Activated CD8-positive, alpha-beta T cell treated with anti-CD3 and anti-CD28 coated beads for 36 hours (primary cell): ENCODE measurements at regions not wholly inside any gene's neighbourhood (a gene's known extent, or its start where the extent isn't known, plus 50 kb on each side); places are given as distances from the start of the nearest gene placed in this dataset.

Experiments
- ATAC-seq: fragments of 200-7000 bp; cut with Tn5 transposase; one replicate; pipeline ENCODE4 v1.10.0; 2021; ENCODE audit warnings: mild to moderate bottlenecking, moderate library complexity
- CTCF ChIA-PET: fragments of 350-600 bp; sonication (Branson Sonifier 250); formaldehyde crosslinking; loops from one replicate; lab custom pipeline; 2021; ENCODE audit warnings: antibody characterized with exemption; lab: Charles Lee
- POLR2A ChIA-PET: fragments of 350-600 bp; sonication (Branson Sonifier 250); formaldehyde crosslinking; loops from one replicate; lab custom pipeline; 2021; ENCODE audit warnings: antibody characterized with exemption; lab: Charles Lee
- DNase-seq: peaks from one replicate; pipeline ENCODE4 v3.0.0-alpha.2; 2020
- H3K27ac Mint-ChIP-seq: one replicate; pipeline ENCODE4 v1.8.0; 2021; ENCODE audit warnings: mild to moderate bottlenecking, mixed read lengths
- H3K27me3 Mint-ChIP-seq: one replicate; pipeline ENCODE4 v1.8.0; 2021; ENCODE audit warnings: mixed read lengths
- H3K36me3 Mint-ChIP-seq: one replicate; pipeline ENCODE4 v1.8.0; 2021; ENCODE audit warnings: low read depth, mixed read lengths
- H3K4me1 Mint-ChIP-seq: one replicate; pipeline ENCODE4 v1.8.0; 2021; ENCODE audit warnings: low read depth, mixed read lengths
- H3K4me3 Mint-ChIP-seq: one replicate; pipeline ENCODE4 v1.8.0; 2021; ENCODE audit warnings: mild to moderate bottlenecking, moderate library complexity, mixed read lengths
- H3K9me3 Mint-ChIP-seq: one replicate; pipeline ENCODE4 v1.8.0; 2021; ENCODE audit warnings: mixed read lengths
- intact Hi-C: fragments of 100-400 bp; cut with micrococcal nuclease; formaldehyde crosslinking; loops from one replicate; pipeline ENCODE4 v1.10.0; 2022
- TF ChIP-seq, protein P1 (sequence below): fragments of 200-600 bp; IDR thresholded peaks from one replicate; pipeline ENCODE4 v1.8.0; 2022; ENCODE audit warnings: antibody characterized with exemption, mild to moderate bottlenecking

DNA sequence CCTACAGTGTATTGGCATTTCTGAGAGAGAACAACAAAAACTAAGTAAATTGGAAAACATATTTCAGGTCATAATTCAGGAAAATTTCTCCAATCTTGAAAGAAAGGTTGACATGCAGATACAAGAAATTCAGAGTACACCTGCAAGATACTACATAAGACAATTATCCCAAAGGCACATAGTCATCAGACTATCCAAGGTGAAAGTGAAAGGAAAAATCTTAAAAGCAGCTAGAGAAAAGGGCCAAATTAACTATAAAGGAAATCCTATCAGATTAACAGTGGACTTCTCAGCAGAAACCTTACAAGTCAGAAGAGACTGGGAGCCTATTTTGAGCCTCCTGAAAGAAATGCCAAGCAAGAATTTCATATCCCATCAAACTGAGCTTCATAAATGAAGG, 449.0 kb upstream of the MMADHC start:
- CTCF ChIA-PET: interaction anchor here (1.1 kb wide), 1 partner anchor 10 kb away, joined by 3 read pairs; no protein-coding TSS in a partner anchor
- no peak for ATAC-seq
- Mint-ChIP-seq H3K4me3 (no peak overlapping the region), H3K36me3 (no peaks in the 10 kb centered on the region), H3K4me1 (no peaks in the 10 kb centered on the region), H3K27ac (no peak overlapping the region), H3K9me3 (peaks cover 2% of the 10 kb centered on the region), H3K27me3 (no peaks in the 10 kb centered on the region)
- TF ChIP-seq, protein P1, sequence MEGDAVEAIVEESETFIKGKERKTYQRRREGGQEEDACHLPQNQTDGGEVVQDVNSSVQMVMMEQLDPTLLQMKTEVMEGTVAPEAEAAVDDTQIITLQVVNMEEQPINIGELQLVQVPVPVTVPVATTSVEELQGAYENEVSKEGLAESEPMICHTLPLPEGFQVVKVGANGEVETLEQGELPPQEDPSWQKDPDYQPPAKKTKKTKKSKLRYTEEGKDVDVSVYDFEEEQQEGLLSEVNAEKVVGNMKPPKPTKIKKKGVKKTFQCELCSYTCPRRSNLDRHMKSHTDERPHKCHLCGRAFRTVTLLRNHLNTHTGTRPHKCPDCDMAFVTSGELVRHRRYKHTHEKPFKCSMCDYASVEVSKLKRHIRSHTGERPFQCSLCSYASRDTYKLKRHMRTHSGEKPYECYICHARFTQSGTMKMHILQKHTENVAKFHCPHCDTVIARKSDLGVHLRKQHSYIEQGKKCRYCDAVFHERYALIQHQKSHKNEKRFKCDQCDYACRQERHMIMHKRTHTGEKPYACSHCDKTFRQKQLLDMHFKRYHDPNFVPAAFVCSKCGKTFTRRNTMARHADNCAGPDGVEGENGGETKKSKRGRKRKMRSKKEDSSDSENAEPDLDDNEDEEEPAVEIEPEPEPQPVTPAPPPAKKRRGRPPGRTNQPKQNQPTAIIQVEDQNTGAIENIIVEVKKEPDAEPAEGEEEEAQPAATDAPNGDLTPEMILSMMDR: no peak
- POLR2A ChIA-PET: no interaction called here
- DNase-seq: no peak
- intact Hi-C loops: no loop called here

DNA sequence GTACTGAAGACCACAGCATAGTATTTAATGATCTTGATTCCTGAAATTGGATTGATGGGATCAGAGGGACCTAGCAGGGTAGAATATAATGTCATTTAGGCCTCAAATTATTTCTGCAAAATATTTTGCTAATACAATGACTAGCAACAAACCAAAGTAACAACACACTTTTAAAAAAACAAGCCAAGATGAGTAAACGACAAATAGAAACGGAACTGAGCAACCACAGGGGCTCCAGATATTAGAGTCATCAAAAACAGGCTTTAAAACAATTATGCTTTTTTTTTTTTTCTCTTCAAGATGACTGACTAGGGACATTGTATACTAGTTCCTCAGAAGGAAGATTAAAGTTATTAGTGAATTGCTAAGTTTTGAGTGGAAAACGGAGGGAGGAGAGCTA, 447.1 kb upstream of the MMADHC start:
- Mint-ChIP-seq H3K36me3 (no peaks in the 10 kb centered on the region), H3K9me3 (peaks cover 2% of the 10 kb centered on the region), H3K4me3 (no peak overlapping the region), H3K4me1 (no peaks in the 10 kb centered on the region), H3K27ac (no peak overlapping the region), H3K27me3 (no peaks in the 10 kb centered on the region)
- TF ChIP-seq, protein P1: no peak
- POLR2A ChIA-PET: no interaction called here
- CTCF ChIA-PET: no interaction called here
- no peak for DNase-seq
- intact Hi-C loops: no loop called here
- ATAC-seq: no peak

DNA sequence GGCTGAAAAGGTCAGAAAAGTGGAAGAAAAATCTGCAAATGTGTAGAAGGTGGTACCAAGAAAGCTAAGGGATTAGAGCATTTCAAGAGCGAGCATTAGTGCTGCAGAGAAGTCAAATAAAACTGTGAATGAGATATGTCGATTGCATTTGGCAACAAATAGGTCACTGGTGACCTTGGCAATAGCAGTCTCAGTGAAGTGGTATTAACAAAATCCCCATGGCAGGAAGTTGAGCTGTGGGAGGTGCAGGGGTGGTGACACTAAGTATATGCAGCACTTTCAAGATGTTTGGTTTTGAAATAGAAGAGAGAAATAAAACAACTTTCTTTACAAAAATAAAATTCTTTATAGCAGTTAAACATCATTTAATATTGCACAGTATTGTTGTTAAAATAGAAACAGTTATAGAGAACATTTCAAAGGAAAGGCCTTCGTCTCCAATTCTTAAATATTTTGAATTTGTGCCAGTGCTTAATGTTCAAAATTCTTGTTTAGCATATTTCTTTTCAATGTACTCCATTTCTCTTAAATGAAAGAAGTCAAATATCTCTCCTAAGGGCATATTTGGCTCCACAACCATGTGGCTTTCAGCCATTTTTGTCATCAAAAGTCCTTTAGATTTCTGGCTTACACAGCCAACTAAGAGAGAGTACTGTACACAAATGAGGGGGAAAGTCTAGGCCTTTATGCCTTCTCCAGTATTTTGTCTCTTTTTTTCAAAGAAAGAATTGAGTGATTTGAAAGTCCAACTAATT, 443.0 kb upstream of the MMADHC start:
- ATAC-seq (no peak), DNase-seq (no peak)
- H3K27ac Mint-ChIP-seq: no peak overlapping the region
- POLR2A ChIA-PET: no interaction called here
- CTCF ChIA-PET: no interaction called here
- intact Hi-C loops: no loop called here
- TF ChIP-seq, protein P1: no peak
- no peaks in the 10 kb centered on the region for H3K36me3 Mint-ChIP-seq
- H3K9me3 Mint-ChIP-seq: peaks cover 2% of the 10 kb centered on the region
- H3K4me1 Mint-ChIP-seq: no peaks in the 10 kb centered on the region
- H3K4me3 Mint-ChIP-seq: no peak overlapping the region
- no peaks in the 10 kb centered on the region for H3K27me3 Mint-ChIP-seq

DNA sequence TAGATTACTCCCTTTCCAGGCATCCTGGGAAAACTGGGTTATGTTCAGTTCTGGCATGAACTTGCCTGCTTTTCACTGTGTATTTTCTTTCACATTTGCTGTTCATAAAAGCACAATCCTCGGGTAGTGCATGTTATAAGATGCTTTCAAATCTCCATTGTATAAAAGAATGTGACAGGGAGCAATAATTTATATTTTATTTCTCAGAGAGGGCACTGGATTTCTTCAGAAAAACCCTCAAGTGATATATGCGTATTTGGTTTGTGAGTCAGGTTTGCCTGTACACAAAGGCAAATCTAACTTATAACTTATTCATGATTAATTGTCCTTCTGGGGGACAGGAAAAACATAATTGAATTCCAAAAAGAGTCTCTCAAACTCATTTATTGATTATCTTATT, 440.7 kb upstream of the MMADHC start:
- TF ChIP-seq, protein P1: no peak
- ATAC-seq: no peak
- no peaks in the 10 kb centered on the region for H3K36me3 Mint-ChIP-seq
- no peak for DNase-seq
- H3K4me3 Mint-ChIP-seq: no peak overlapping the region
- H3K27ac Mint-ChIP-seq: no peak overlapping the region
- no peaks in the 10 kb centered on the region for H3K4me1 Mint-ChIP-seq
- CTCF ChIA-PET: no interaction called here
- H3K9me3 Mint-ChIP-seq: peaks cover 2% of the 10 kb centered on the region
- no peaks in the 10 kb centered on the region for H3K27me3 Mint-ChIP-seq
- intact Hi-C loops: no loop called here
- POLR2A ChIA-PET: no interaction called here

DNA sequence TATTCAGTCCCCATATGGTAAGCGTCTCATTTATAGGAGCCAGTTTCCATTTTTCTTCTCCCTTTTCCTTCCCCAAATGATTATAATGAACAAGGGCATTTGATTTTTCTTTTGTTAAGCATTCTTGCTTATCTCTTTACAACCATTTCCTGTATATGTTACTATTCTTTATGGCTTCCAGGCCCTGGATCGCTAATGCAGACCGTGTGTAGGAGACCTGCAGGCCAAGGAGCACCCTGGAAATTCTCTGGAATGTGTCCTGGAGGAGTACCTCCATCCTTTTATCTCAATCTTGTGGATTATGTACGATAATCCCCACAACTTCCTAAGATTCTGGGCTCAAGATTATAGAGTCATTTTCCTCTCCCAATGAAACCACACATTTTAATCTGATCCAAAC, 439.6 kb upstream of the MMADHC start:
- H3K27me3 Mint-ChIP-seq: no peaks in the 10 kb centered on the region
- intact Hi-C loops: no loop called here
- ATAC-seq: no peak

More for the DNA sequence above, 439.6 kb upstream of the MMADHC start:
- Mint-ChIP-seq H3K36me3 (no peaks in the 10 kb centered on the region), H3K4me3 (no peak overlapping the region), H3K27ac (no peak overlapping the region), H3K4me1 (no peaks in the 10 kb centered on the region), H3K9me3 (peaks cover 2% of the 10 kb centered on the region)
- ChIA-PET CTCF (no interaction called here), POLR2A (no interaction called here)
- DNase-seq: no peak
- TF ChIP-seq, protein P1: no peak
